C4-2B (cell line): ENCODE measurements at regions not wholly inside any gene's neighbourhood (a gene's known extent, or its start where the extent isn't known, plus 50 kb on each side); places are given as distances from the start of the nearest gene placed in this dataset.
A peak's percentile ranks its signal among the peaks of the same experiment; 100 is the strongest.
"Not testable (repeated sequence)": the region's sequence is repeated elsewhere in the genome, so short reads cannot be mapped to it uniquely, and the experiment has no call there.

ENCODE experiments used
- H3K27ac ChIP-seq: fragments of 450-650 bp; 2 replicates; pipeline ENCODE4 v1.5.1; 2017
- TF ChIP-seq, protein P1 (sequence below): fragments of 450-650 bp; conservative IDR thresholded peaks from 2 replicates; pipeline ENCODE4 v1.5.1; 2017; ENCODE audit warnings: mild to moderate bottlenecking

- H3K27ac ChIP-seq = not testable (repeated sequence)
These were observed 70.9 kb downstream of the NPIPA5 start for GRCh38 chr16:15307184-15307583.

DNA sequence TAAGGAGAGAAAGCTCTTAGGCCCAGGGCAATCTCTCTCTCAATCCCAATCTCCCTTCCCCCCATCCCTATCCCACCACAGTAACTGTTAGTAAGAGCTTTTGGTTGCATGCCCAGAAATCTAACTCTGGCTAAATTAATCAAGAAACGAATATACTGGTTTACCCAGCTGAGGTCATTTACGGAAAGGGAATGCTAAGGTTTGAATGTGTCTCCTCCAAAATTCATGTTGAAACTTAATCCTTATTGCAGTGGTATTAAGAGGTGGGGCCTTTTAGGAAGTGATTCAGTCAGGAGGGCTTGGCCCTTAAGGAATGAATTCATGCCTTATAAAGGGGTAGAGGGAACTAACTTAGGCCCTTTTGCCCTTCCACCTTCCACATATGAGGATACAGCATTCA lies 72.2 kb downstream of the NPIPA5 start:
- H3K27ac ChIP-seq = not testable (repeated sequence)

DNA sequence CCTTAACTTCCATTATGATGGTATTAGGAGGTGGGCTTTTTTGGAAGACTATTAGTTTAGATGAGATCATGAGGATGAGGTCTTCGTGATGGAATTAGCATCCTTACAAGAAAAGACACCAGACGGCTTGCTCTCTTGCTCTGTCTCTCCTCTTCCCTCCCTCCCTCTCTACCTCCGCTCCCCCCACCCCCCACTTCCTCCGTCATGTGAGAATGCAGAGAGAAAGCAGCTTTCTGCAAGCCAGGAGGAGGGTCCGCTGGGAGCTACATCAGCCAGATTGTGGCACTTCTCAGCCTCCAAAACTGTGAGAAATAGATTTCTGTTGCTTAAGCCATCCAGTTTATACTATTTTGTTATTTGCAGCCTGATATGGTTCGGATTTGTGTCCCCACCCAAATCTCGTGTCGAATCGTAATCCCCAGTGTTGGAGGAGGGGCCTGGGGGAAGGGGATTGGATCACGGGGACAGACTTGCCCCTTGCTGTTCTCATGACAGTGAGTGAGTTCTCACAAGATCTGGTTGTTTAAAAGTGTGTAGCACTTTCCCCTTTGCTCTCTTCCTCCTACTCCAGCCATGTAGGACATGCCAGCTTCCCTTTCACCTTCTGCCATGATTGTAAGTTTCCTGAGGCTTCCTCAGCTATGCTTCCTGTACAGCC lies 74.3 kb downstream of the NPIPA5 start:
- not testable (repeated sequence) for H3K27ac ChIP-seq

DNA sequence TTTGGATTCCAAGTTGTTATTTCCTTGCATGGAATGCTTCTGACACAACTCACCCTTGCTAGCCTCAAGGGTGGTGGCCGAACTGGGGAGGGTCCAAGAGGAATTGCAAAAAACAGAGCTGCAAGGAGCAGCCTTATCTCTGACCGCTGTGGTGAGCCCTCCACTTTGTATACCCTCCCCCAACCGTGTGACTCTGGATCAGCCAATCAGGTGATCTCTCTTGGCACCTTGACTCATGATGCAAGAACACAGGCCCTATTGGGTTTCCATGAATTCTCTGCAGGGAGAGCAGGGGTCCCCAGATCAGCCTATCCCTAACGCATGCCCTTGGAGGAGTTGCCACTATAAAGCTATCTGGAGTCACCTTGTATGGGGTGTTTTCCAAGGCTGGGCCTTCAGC lies 81.0 kb downstream of the NPIPA5 start:
- H3K27ac ChIP-seq = not testable (repeated sequence)

DNA sequence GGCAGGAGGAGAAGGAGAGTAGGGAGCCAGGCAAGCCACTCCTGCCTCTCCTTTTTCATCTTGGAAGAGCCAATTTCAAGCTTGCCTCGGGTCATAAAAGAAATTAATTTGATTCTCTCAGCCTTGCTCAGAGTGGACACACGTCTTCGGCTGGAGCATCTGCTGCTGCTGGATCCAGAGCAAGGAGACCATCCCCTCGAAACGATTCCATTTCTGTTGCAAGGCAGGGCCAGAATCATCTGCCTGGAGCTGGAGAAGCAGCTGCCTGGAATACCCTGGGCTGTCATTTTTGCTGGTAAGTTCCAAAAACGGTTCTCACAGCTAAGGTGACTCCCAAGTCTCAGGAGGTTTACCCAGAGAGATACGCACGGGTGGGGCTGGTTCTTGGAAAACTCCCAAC lies 103.3 kb downstream of the NPIPA5 start:
- H3K27ac ChIP-seq = not testable (repeated sequence)

DNA sequence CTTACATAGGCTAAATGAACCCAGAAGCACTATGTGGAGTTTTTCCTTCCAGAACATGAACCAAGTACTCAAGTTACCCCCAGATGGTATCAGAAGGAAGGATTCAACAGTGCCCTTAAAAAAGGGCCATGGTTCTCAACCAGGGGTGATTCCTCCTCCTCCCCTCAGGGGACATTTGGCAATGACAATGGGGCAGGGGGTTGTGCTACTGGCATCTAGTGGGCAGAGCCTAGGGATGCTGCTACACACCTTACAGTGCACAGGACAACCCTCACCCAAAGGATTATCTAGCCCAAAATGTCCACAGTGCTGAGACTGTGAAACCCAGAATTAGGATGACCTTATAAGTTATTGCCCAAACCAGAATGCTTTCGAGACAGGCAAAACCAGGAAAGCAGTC lies 104.1 kb downstream of the NPIPA5 start:
- not testable (repeated sequence) for H3K27ac ChIP-seq

GRCh38 chr16:15266941-15267340 lies 111.2 kb downstream of the NPIPA5 start:
- not testable (repeated sequence) for H3K27ac ChIP-seq

DNA sequence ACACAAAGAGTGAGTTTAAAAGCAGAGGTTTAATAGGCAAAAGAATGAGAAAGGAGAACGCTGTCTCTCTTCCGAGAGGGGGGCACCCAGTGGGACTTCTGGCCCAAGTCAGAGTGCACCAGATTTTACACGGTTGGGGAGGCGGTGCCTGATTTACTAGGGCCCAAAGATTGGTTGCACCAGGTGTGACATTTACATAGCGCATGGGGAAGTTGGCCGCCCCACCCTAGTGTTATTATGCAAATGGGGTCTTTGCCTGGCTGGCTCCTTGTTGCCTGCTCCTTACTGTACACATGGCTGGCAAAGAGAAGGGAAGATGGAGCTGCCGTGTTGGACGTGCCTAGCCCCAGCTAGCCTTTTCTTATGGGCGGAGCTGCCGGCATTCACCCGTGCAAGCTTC lies 115.9 kb downstream of the NPIPA5 start:
- H3K27ac ChIP-seq = not testable (repeated sequence)

DNA sequence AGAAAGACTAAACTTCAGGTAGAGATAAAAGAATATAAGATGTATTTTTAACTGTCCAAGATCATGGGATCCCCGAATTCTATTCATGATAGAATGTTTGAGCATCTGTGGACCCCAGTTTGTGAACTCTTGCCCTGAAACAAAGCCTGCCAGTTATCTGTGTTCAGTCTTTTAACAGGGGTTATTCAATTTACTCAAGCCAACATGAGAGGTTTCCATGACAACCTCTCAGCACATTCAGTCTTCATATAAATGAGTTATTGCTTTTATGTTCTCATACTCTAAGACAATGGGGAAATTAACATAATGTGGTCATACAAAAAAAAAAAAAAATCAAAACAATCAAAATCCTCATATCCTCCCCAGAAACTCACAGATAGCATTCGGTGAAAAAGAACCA lies 130.1 kb downstream of the NPIPA5 start:
- not testable (repeated sequence) for H3K27ac ChIP-seq

GRCh38 chr16:15236674-15237323 lies 141.3 kb downstream of the NPIPA5 start:
- not testable (repeated sequence) for H3K27ac ChIP-seq

GRCh38 chr16:15235140-15235539 lies 141.1 kb upstream of the RRN3 start:
- not testable (repeated sequence) for H3K27ac ChIP-seq

GRCh38 chr16:15234702-15235101 lies 140.6 kb upstream of the RRN3 start:
- not testable (repeated sequence) for H3K27ac ChIP-seq

DNA sequence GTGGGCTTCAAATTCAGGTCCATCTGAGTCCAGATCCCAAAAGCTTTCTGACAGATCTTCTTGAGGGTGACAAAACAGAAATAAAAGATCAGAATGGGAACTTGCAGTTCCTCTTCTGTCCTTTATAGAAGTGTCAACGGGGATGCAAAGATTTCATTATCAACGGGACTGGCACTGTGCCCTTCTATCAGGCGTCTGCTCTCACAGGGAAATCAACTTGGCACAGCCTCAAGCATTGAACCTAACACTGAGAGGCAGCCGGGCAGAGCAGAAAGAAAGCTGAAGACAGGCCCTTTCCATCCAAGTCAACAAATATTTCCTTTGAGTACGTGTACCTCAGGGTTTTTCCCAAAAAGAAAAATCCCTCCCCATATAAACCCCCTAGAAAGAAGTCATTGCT lies 136.4 kb upstream of the RRN3 start:
- H3K27ac ChIP-seq = not testable (repeated sequence)

- not testable (repeated sequence) for H3K27ac ChIP-seq
These were observed 135.6 kb upstream of the RRN3 start for GRCh38 chr16:15229661-15230060.

GRCh38 chr16:15224651-15225050 lies 130.6 kb upstream of the RRN3 start:
- not testable (repeated sequence) for H3K27ac ChIP-seq

DNA sequence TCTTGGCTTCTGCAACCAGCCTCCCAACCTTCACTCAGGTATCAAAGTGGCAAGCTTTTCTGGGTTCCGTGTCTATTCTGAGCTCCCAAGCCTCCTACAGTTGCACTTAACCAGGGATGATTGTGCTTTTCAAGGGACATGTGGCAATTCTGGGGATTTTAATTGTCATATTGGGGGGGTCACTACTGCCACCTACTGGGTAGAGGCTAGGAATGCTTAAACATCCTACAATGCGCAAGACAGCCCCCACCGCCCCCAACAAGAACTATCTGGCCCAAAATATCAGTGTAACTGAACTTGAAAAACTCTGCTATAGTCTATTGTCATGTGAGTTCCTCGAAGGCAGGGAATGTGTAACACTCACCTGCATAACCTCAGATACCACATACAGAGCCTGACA lies 129.3 kb upstream of the RRN3 start:
- H3K27ac ChIP-seq = not testable (repeated sequence)

- not testable (repeated sequence) for H3K27ac ChIP-seq
- TF ChIP-seq, protein P1, sequence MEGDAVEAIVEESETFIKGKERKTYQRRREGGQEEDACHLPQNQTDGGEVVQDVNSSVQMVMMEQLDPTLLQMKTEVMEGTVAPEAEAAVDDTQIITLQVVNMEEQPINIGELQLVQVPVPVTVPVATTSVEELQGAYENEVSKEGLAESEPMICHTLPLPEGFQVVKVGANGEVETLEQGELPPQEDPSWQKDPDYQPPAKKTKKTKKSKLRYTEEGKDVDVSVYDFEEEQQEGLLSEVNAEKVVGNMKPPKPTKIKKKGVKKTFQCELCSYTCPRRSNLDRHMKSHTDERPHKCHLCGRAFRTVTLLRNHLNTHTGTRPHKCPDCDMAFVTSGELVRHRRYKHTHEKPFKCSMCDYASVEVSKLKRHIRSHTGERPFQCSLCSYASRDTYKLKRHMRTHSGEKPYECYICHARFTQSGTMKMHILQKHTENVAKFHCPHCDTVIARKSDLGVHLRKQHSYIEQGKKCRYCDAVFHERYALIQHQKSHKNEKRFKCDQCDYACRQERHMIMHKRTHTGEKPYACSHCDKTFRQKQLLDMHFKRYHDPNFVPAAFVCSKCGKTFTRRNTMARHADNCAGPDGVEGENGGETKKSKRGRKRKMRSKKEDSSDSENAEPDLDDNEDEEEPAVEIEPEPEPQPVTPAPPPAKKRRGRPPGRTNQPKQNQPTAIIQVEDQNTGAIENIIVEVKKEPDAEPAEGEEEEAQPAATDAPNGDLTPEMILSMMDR = peak; percentile 70
These were observed 125.9 kb upstream of the RRN3 start for GRCh38 chr16:15219679-15220615.

GRCh38 chr16:15218856-15219500 lies 124.9 kb upstream of the RRN3 start:
- not testable (repeated sequence) for H3K27ac ChIP-seq

- not testable (repeated sequence) for H3K27ac ChIP-seq
These were observed 113.3 kb upstream of the RRN3 start for GRCh38 chr16:15207202-15207981.

DNA sequence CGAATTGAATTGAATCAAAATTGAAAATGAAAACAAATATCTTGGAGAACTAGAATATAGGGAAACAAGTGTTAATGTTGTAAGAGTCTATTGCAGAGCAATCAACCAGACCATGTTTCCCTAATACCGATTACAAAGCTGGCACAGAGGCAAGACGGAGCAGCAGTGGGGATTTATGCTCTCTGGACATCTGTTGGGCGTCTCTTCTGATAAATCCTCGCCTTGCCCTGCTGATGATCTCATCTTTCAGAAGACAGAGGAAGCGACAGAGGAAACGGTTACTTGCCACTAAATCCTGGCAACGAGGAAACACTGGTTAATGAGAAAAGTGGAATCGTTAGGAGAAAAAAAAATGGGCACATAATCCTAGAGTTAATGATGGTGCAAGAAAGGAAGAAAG lies 112.4 kb upstream of the RRN3 start:
- H3K27ac ChIP-seq = not testable (repeated sequence)
